Omental fat pad (tissue), 3 donors: ENCODE measurements at regions not wholly inside any gene's neighbourhood (a gene's known extent, or its start where the extent isn't known, plus 50 kb on each side); places are given as distances from the start of the nearest gene placed in this dataset.

ENCODE experiments used
- ATAC-seq: fragments of 150-250 bp; one replicate; pipeline ENCODE4 v1.9.1; 2016; ENCODE audit warnings: mild to moderate bottlenecking, moderate library complexity; ENCODE audit not compliant: low FRiP score
- DNase-seq: peaks from one replicate; pipeline ENCODE4 v3.0.0-alpha.2; 2019; ENCODE audit warnings: low spot score
- TF ChIP-seq, protein P1 (sequence below), 3 donors: fragments of 450-650 bp; IDR thresholded peaks; one replicate each; pipeline ENCODE4 v1.5.1; 2016 to 2017; ENCODE audit warnings: antibody characterized with exemption in 3 of 3, mild to moderate bottlenecking in 3 of 3, moderate library complexity in 2 of 3

GRCh38 chr7:47215049-47215448 is 366.9 kb downstream of the TNS3 start:
- ATAC-seq (no peak), DNase-seq (no peak)
- TF ChIP-seq, protein P1, sequence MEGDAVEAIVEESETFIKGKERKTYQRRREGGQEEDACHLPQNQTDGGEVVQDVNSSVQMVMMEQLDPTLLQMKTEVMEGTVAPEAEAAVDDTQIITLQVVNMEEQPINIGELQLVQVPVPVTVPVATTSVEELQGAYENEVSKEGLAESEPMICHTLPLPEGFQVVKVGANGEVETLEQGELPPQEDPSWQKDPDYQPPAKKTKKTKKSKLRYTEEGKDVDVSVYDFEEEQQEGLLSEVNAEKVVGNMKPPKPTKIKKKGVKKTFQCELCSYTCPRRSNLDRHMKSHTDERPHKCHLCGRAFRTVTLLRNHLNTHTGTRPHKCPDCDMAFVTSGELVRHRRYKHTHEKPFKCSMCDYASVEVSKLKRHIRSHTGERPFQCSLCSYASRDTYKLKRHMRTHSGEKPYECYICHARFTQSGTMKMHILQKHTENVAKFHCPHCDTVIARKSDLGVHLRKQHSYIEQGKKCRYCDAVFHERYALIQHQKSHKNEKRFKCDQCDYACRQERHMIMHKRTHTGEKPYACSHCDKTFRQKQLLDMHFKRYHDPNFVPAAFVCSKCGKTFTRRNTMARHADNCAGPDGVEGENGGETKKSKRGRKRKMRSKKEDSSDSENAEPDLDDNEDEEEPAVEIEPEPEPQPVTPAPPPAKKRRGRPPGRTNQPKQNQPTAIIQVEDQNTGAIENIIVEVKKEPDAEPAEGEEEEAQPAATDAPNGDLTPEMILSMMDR (IDR thresholded peaks at IDR 0.05): no peak

DNA sequence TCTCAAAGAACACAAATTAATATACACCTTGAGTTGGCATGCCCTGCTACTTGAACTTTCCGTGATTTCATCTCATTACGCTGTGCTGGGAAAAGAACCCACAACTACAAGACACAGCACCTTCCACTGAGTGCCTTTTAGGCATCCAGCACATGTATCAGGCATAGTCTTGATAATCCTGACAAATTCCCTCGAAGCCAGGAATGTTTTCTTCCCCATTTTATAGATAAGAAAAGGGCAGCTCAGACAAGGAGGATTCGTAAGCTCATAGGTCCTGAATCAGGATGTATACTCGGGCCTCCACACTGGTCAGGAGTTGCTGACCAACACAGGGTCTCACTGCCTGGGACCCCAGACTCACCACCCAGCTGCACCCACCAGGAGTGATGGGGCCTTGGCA is 368.6 kb downstream of the TNS3 start:
- ATAC-seq: no peak
- DNase-seq: no peak
- TF ChIP-seq, protein P1 (IDR thresholded peaks at IDR 0.05): no peak

DNA sequence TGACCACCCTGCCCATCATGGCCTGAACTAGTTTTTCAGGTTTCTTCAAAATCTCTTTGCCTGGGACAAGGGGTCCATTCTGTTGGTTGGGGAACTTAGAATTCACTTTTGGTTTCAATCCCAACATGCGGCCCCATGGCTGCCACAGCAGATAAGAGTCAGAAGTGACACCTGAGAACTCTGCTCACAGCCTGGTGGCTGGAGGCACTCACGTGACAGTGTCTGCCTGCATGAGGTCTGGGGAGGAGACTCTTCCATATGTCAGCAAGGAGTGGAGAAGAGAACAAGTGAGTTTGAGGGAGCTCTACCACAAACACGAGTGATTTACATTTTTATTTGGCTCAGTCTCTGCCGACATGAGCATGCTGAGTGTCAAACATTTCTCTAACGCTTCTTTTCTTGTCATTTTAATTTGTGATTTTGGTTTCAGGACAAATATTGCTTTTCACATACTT is 370.4 kb downstream of the TNS3 start:
- no peak for ATAC-seq
- TF ChIP-seq, protein P1 (IDR thresholded peaks at IDR 0.05): no peak
- DNase-seq: no peak

DNA sequence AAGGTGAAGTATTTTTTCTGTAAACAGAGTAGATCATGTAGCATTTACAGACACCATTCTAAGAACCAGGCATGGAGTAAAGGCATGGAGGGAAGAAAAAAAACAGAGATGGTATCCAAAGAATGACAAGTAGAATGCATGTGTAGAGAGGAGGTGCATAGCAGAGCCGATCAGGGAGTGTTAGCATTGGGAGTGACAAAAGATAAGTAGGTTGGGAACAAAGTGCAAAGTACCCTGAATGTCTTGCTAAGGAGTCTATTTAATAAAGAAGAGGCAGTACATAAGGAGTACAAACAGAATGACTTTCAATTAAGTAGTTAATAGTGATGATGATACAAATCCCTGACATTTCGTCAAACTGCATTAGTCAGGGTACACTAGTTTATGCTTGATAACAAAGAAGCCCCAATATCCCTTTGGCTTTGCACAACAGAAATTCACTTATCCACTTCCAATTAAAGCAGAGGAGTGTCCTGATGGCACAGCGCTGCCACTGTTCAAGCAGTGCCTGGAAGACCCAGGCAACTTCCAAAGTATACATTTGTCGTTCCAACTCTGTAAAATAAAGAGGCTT is 371.5 kb downstream of the TNS3 start:
- ATAC-seq: no peak
- DNase-seq: no peak
- TF ChIP-seq, protein P1 (IDR thresholded peaks at IDR 0.05): no peak

DNA sequence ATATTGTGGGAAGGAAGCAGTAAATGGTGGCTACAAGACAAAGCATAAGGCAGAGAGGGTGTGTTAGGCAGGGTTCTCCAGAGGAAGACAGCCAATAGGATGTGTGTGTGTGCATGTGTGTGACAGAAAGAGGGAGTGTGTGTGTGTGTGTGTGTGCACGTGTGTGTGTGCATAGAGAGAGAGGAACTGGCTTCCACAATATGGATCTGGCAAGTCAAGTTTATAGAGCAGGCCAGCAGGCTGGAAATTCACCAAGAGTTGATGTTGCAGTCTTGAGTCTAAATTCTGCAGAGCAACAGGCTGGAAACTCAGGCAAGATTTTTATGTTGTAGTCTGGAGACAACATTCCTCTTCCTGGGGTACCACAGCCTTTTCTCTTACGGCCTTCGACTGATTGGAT is 374.0 kb downstream of the TNS3 start:
- DNase-seq (no peak), ATAC-seq (no peak)
- TF ChIP-seq, protein P1 (IDR thresholded peaks at IDR 0.05): no peak

- ATAC-seq (no peak), DNase-seq (no peak)
- TF ChIP-seq, protein P1 (IDR thresholded peaks at IDR 0.05): no peak
Observed at GRCh38 chr7:47204709-47205108, 377.2 kb downstream of the TNS3 start.

- no peak for DNase-seq
- TF ChIP-seq, protein P1 (IDR thresholded peaks at IDR 0.05): no peak
Observed at GRCh38 chr7:47202146-47202783, 379.6 kb downstream of the TNS3 start.

More at GRCh38 chr7:47202146-47202783, 379.6 kb downstream of the TNS3 start:
- ATAC-seq: no peak
